ENCODE measurements at regions not wholly inside any gene's neighbourhood (a gene's known extent, or its start where the extent isn't known, plus 50 kb on each side); places are given as distances from the start of the nearest gene placed in this dataset.

DNA sequence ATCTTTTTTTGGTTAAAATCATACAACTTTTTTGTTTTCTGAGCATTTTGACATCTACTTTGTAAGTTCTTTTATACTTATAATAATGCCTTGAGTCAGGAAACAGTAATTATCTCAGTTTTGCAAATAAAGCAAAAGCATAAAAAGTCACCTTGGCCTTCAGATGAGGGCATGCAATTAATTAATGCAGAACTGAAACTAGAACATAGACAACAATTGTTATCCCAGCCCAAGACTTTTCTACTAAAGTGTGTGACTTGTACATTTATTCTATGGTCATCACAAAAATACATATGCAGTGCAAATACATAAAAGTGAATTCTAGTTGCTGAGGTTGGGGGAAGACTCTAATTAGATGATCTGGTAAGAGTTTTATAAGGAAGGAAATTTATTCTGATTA lies 179.9 kb downstream of the ST8SIA4 start:
- DNase-seq (ENCODE audit: extremely low spot score): no peak
- no peak overlapping the region for H3K27ac ChIP-seq (ENCODE audit: low read depth)

DNA sequence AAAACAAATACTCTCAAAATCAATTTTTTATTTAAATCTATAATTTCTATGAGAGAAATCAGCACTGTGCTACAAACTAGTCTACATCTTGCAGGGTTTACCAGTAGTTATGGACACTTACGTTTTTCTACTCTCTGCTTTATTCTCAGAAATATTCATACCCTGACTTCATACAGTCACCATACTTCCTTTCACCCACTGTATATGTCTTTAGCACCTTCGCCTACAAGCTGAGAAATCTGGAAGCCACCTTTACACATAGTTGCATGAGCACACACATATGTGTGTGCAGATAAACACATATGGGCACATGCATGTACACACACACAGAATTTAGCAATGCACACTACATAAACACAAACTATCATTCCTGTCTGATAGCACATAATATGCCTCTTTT lies 177.0 kb downstream of the ST8SIA4 start:
- WGBS: 81% methylated on average over 2 of the region's 2 CpGs
- H3K36me3 ChIP-seq (ENCODE audit: insufficient read depth): no peaks in the 10 kb centered on the region
- no peak overlapping the region for H3K27ac ChIP-seq (ENCODE audit: low read depth)
- no peak overlapping the region for H3K4me3 ChIP-seq (ENCODE audit: low read depth, low read length)
- no peak for DNase-seq (ENCODE audit: extremely low spot score)
- no peaks in the 10 kb centered on the region for H3K4me1 ChIP-seq (ENCODE audit: insufficient read depth)

More for the DNA sequence above, 179.9 kb downstream of the ST8SIA4 start:
- Histone ChIP-seq H3K4me1 (ENCODE audit: insufficient read depth) (no peaks in the 10 kb centered on the region), H3K36me3 (ENCODE audit: insufficient read depth) (no peaks in the 10 kb centered on the region), H3K4me3 (ENCODE audit: low read depth, low read length) (no peak overlapping the region)

DNA sequence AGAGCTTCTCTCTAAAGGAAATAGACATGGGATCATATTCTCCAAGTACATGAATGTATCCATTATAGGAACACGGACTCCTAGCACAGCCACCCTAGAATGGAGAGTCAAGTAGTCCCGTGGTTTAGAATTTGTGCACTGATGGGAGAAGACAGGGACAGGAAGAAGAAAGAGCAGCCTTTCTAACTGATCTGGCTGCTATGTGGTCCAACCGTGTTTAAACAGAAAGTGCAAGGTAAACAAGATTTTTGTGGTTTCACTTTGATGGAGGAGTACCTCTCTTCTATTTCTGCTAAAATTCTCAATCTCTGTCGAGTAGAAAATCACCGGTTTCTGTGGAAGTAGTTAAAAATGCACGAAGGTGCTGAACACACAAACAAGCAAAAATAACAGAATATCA lies 171.3 kb downstream of the ST8SIA4 start:
- no peak overlapping the region for H3K4me3 ChIP-seq (ENCODE audit: low read depth, low read length)
- no peak for DNase-seq (ENCODE audit: extremely low spot score)
- 53% methylated on average over 6 of the region's 6 CpGs for WGBS

DNA sequence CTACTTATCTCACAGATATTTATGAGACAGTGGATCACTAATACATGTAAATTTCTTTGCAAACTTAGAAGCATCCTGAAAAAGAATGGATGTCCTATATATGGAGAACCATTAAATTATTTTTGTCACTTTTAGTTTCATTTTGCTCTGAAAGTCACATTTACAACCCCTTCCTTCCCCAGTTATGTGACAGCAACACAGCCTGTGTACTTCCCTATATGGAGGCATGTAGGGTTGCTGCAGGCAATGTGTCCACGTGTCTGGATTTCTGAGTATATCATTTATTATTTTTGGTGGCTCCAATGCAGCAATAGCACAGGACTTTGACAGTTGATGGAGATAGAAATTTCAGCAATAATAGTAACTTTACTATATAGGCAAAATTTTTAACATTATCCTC lies 156.4 kb downstream of the ST8SIA4 start:
- DNase-seq (ENCODE audit: extremely low spot score): no peak
- 60% methylated on average over 1 of the region's 1 CpG for WGBS

More for the DNA sequence above, 171.3 kb downstream of the ST8SIA4 start:
- Histone ChIP-seq H3K4me1 (ENCODE audit: insufficient read depth) (no peaks in the 10 kb centered on the region), H3K36me3 (ENCODE audit: insufficient read depth) (no peaks in the 10 kb centered on the region), H3K27ac (ENCODE audit: low read depth) (no peak overlapping the region)

DNA sequence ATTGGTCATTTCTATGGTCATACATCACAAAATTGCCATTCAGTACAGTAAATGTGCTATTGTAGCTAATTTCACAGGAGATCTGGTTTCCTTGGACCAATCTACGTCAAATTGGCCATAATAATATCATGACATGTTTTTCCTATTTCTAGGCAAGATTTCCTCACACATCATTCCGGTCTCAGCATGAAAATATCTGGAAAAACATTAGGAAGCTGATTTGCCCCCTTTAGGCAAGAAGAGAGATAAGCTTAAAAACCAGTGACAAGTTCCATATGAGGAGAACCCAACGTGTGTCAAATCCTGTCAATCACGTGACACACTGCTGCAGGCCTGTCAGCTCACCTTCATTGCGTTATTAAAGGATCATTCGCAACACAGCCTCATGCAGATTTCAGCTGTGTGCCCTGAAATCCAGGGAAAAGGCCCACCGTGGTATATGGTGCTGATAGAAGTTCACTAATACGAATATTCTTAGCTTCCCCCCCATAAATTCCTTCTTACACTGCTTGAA lies 153.3 kb downstream of the ST8SIA4 start:
- DNase-seq (ENCODE audit: extremely low spot score): no peak
- WGBS: 83% methylated on average over 8 of the region's 8 CpGs
- Histone ChIP-seq H3K4me3 (ENCODE audit: low read depth, low read length) (no peak overlapping the region), H3K4me1 (ENCODE audit: insufficient read depth) (no peaks in the 10 kb centered on the region), H3K36me3 (ENCODE audit: insufficient read depth) (no peaks in the 10 kb centered on the region), H3K27ac (ENCODE audit: low read depth) (no peak overlapping the region)

More for the DNA sequence above, 156.4 kb downstream of the ST8SIA4 start:
- no peaks in the 10 kb centered on the region for H3K36me3 ChIP-seq (ENCODE audit: insufficient read depth)
- H3K27ac ChIP-seq (ENCODE audit: low read depth): no peak overlapping the region
- no peaks in the 10 kb centered on the region for H3K4me1 ChIP-seq (ENCODE audit: insufficient read depth)
- no peak overlapping the region for H3K4me3 ChIP-seq (ENCODE audit: low read depth, low read length)

DNA sequence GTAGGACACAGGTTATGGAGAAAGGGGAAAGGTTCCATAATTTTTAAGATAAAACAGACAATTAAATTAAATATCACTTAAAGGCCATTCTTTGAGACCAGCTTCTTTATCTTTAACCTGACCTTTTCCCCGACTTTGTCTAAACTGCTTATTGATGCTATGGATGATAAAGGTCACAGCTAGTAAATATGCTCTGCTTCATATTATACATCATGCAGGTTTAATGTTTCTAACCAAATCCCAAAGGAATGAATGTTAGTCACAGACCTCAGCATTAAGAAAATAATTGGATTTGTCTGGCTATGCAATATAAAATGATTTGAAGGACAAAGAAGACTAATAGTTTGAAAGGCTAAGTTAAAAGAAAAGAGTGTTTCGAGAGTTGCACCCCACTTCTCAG lies 147.6 kb downstream of the ST8SIA4 start:
- Histone ChIP-seq H3K27ac (ENCODE audit: low read depth) (no peak overlapping the region), H3K4me1 (ENCODE audit: insufficient read depth) (no peaks in the 10 kb centered on the region), H3K36me3 (ENCODE audit: insufficient read depth) (no peaks in the 10 kb centered on the region), H3K4me3 (ENCODE audit: low read depth, low read length) (no peak overlapping the region)
- DNase-seq (ENCODE audit: extremely low spot score): no peak
- WGBS: 72% methylated on average over 2 of the region's 2 CpGs

Data from urinary bladder (tissue), 3 donors.